Chondrocyte (in vitro differentiated cells): ENCODE measurements at regions not wholly inside any gene's neighbourhood (a gene's known extent, or its start where the extent isn't known, plus 50 kb on each side); places are given as distances from the start of the nearest gene placed in this dataset.

Experiments
- DNase-seq: peaks from one replicate; pipeline ENCODE4 v3.0.0; 2021; ENCODE audit warnings: mixed read lengths, low spot score
- H3K27ac Mint-ChIP-seq: one replicate; pipeline ENCODE4 v1.8.0; 2021; ENCODE audit warnings: mild to moderate bottlenecking, moderate library complexity, mixed read lengths; ENCODE audit not compliant: unreplicated experiment
- H3K27me3 Mint-ChIP-seq: 2 replicates; pipeline ENCODE4 v1.8.0; 2021; ENCODE audit warnings: low read depth, mixed read lengths
- H3K36me3 Mint-ChIP-seq: 2 replicates; pipeline ENCODE4 v1.8.0; 2021; ENCODE audit warnings: low read depth, mixed read lengths
- H3K4me1 Mint-ChIP-seq: 2 replicates; pipeline ENCODE4 v1.8.0; 2021; ENCODE audit warnings: low read depth, mild to moderate bottlenecking, mixed read lengths
- H3K4me3 Mint-ChIP-seq: one replicate; pipeline ENCODE4 v1.8.0; 2021; ENCODE audit warnings: mild to moderate bottlenecking, moderate library complexity, mixed read lengths; ENCODE audit not compliant: unreplicated experiment
- H3K9me3 Mint-ChIP-seq: 2 replicates; pipeline ENCODE4 v1.8.0; 2021; ENCODE audit warnings: low read depth, mixed read lengths
- CTCF ChIP-seq: fragments of 200-600 bp; sonication (generic); IDR thresholded peaks from 2 replicates; pipeline ENCODE4 v1.5.0; 2021; ENCODE audit warnings: antibody characterized with exemption, mild to moderate bottlenecking, moderate library complexity

GRCh38 chr20:50295762-50296449 lies 105.3 kb downstream of the CEBPB start:
- Mint-ChIP-seq H3K27me3 (no peaks in the 10 kb centered on the region), H3K4me1 (peaks cover 7% of the 10 kb centered on the region), H3K4me3 (no peak overlapping the region), H3K9me3 (peaks cover 4% of the 10 kb centered on the region), H3K36me3 (no peaks in the 10 kb centered on the region), H3K27ac (no peak overlapping the region)
- DNase-seq, result no peak
- TF ChIP-seq CTCF, result no peak

- no peak for TF ChIP-seq CTCF
- Mint-ChIP-seq H3K36me3 (no peaks in the 10 kb centered on the region), H3K27ac (no peak overlapping the region), H3K4me1 (peaks cover 7% of the 10 kb centered on the region), H3K4me3 (no peak overlapping the region), H3K9me3 (peaks cover 4% of the 10 kb centered on the region), H3K27me3 (no peaks in the 10 kb centered on the region)
- DNase-seq, result no peak
Observed at GRCh38 chr20:50296450-50297375, 106.1 kb downstream of the CEBPB start.

GRCh38 chr20:50297498-50298376 lies 107.1 kb downstream of the CEBPB start:
- no peak for DNase-seq
- H3K4me3 Mint-ChIP-seq, result no peak overlapping the region
- H3K27me3 Mint-ChIP-seq, result no peaks in the 10 kb centered on the region
- H3K36me3 Mint-ChIP-seq, result no peaks in the 10 kb centered on the region
- H3K27ac Mint-ChIP-seq, result no peak overlapping the region
- TF ChIP-seq CTCF, result no peak
- peaks cover 4% of the 10 kb centered on the region for H3K9me3 Mint-ChIP-seq
- H3K4me1 Mint-ChIP-seq, result peaks cover 8% of the 10 kb centered on the region

GRCh38 chr20:50298554-50299324 lies 108.1 kb downstream of the CEBPB start:
- Mint-ChIP-seq H3K4me1 (peaks cover 14% of the 10 kb centered on the region), H3K36me3 (no peaks in the 10 kb centered on the region), H3K4me3 (no peak overlapping the region), H3K9me3 (peaks cover 4% of the 10 kb centered on the region), H3K27me3 (no peaks in the 10 kb centered on the region), H3K27ac (no peak overlapping the region)
- no peak for TF ChIP-seq CTCF
- DNase-seq, result no peak
